Hepatocyte (in vitro differentiated cells): ENCODE measurements at regions not wholly inside any gene's neighbourhood (a gene's known extent, or its start where the extent isn't known, plus 50 kb on each side); places are given as distances from the start of the nearest gene placed in this dataset.

ENCODE experiments used
- EZH2 ChIP-seq: fragments of 200-600 bp; sonication (generic); IDR thresholded peaks from 2 replicates; pipeline ENCODE4 v1.6.1; 2016; ENCODE audit warnings: antibody characterized with exemption, mild to moderate bottlenecking, borderline replicate concordance
- EZH2phosphoT487 ChIP-seq: fragments of 200-600 bp; sonication (generic); IDR thresholded peaks from one replicate; pipeline ENCODE4 v1.6.1; 2018; ENCODE audit warnings: antibody characterized with exemption, mild to moderate bottlenecking, low read depth, moderate library complexity; ENCODE audit not compliant: unreplicated experiment, severe bottlenecking
- TF ChIP-seq, protein P1 (sequence below): fragments of 200-600 bp; sonication (generic); IDR thresholded peaks from 2 replicates; pipeline ENCODE4 v1.5.1; 2016; ENCODE audit warnings: antibody characterized with exemption, mild to moderate bottlenecking; ENCODE audit not compliant: poor library complexity

DNA sequence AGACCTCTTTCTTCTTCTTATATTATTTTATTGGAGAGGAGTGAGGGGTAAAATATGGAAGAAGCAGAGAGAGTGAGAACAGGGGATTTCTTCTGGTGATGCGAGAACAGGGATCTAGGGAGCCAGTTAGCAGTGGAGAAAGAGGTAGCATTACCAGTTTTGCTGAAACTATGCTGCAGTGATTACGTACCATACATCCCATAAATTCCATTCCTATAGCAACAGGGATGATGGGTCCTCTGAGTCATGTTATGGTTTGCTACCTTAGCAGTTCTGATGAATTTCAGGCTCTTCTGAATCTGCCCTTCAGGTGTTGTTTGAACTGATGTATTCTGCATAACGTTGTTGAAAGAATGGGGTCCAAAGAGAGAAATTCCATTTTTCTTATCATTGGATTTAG, 625.4 kb upstream of the LRFN5 start:
- TF ChIP-seq, protein P1, sequence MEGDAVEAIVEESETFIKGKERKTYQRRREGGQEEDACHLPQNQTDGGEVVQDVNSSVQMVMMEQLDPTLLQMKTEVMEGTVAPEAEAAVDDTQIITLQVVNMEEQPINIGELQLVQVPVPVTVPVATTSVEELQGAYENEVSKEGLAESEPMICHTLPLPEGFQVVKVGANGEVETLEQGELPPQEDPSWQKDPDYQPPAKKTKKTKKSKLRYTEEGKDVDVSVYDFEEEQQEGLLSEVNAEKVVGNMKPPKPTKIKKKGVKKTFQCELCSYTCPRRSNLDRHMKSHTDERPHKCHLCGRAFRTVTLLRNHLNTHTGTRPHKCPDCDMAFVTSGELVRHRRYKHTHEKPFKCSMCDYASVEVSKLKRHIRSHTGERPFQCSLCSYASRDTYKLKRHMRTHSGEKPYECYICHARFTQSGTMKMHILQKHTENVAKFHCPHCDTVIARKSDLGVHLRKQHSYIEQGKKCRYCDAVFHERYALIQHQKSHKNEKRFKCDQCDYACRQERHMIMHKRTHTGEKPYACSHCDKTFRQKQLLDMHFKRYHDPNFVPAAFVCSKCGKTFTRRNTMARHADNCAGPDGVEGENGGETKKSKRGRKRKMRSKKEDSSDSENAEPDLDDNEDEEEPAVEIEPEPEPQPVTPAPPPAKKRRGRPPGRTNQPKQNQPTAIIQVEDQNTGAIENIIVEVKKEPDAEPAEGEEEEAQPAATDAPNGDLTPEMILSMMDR: no peak
- no peak for TF ChIP-seq EZH2
- no peak for TF ChIP-seq EZH2phosphoT487
